SHP77 (cell line): ENCODE measurements at regions not wholly inside any gene's neighbourhood (a gene's known extent, or its start where the extent isn't known, plus 50 kb on each side); places are given as distances from the start of the nearest gene placed in this dataset.
"Not testable (repeated sequence)": the region's sequence is repeated elsewhere in the genome, so short reads cannot be mapped to it uniquely, and the experiment has no call there.

Experiments used
- DNase-seq, 2 experiments: peaks; one replicate each; lab custom pipeline; 2025; lab: John Stamatoyannopoulos, UW

GRCh38 chrX:84865113-84865512 is 138.6 kb upstream of the APOOL start:
- no peak for DNase-seq

GRCh38 chrX:84870281-84870680 is 133.4 kb upstream of the APOOL start:
- DNase-seq, result not testable (repeated sequence)

GRCh38 chrX:84872160-84872771 is 131.4 kb upstream of the APOOL start:
- DNase-seq, result not testable (repeated sequence)

- no peak for DNase-seq
Measured at GRCh38 chrX:84873176-84873575, 130.5 kb upstream of the APOOL start.

- no peak for DNase-seq
Measured at GRCh38 chrX:84876876-84877275, 126.8 kb upstream of the APOOL start.

GRCh38 chrX:84893897-84894296 is 109.8 kb upstream of the APOOL start:
- DNase-seq, result no peak

GRCh38 chrX:84907324-84907968 is 96.2 kb upstream of the APOOL start:
- no peak for DNase-seq

- DNase-seq, result no peak
Measured at GRCh38 chrX:84909151-84909550, 94.5 kb upstream of the APOOL start.

GRCh38 chrX:84924624-84925023 is 79.1 kb upstream of the APOOL start:
- DNase-seq, result no peak

GRCh38 chrX:84932814-84933213 is 70.9 kb upstream of the APOOL start:
- no peak for DNase-seq

GRCh38 chrX:84933956-84934556 is 69.6 kb upstream of the APOOL start:
- no peak for DNase-seq
